H1 (cell line): ENCODE measurements at regions not wholly inside any gene's neighbourhood (a gene's known extent, or its start where the extent isn't known, plus 50 kb on each side); places are given as distances from the start of the nearest gene placed in this dataset.

Experiments used
- ATF3 ChIP-seq: IDR thresholded peaks from 2 replicates; pipeline ENCODE4 v1.6.1; 2011; ENCODE audit warnings: low read depth, mild to moderate bottlenecking, low read length; ENCODE audit not compliant: insufficient read depth
- BACH1 ChIP-seq: IDR thresholded peaks from 2 replicates; pipeline ENCODE4 v1.6.1; 2012; ENCODE audit warnings: low read length, improper control_type of control experiment
- CHD2 ChIP-seq: IDR thresholded peaks from 2 replicates; pipeline ENCODE4 v1.6.1; 2012; ENCODE audit warnings: low read length, improper control_type of control experiment
- EZH2 ChIP-seq: fragments of 200-600 bp; sonication (generic); IDR thresholded peaks from 2 replicates; pipeline ENCODE4 v1.7.1; 2012; ENCODE audit warnings: low read depth, mild to moderate bottlenecking, moderate library complexity, low read length, inconsistent platforms; ENCODE audit not compliant: severe bottlenecking
- FOSL1 ChIP-seq: IDR thresholded peaks from 2 replicates; pipeline ENCODE4 v1.6.1; 2011; ENCODE audit warnings: mild to moderate bottlenecking, low read depth, low read length, moderate library complexity; ENCODE audit not compliant: insufficient read depth
- GABPA ChIP-seq: IDR thresholded peaks from 2 replicates; pipeline ENCODE4 v1.6.1; 2011; ENCODE audit warnings: mild to moderate bottlenecking, low read length, moderate library complexity, borderline replicate concordance; ENCODE audit not compliant: insufficient read depth
- POLR2A ChIP-seq, 2 experiments: IDR thresholded peaks; 1 replicate in 1 of 2; 2 replicates in 1 of 2; pipeline ENCODE4 v1.6.1; 2011; ENCODE audit warnings: low read depth in 2 of 2, low read length in 2 of 2, mild to moderate bottlenecking in 2 of 2; ENCODE audit errors: control extremely low read depth in 1 of 2
- POLR2AphosphoS5 ChIP-seq: IDR thresholded peaks from 2 replicates; pipeline ENCODE4 v1.6.1; 2011; ENCODE audit warnings: low read depth, low read length
- RXRA ChIP-seq: IDR thresholded peaks from 2 replicates; pipeline ENCODE4 v1.6.1; 2011; ENCODE audit warnings: low read depth, mild to moderate bottlenecking, low read length, moderate library complexity; ENCODE audit not compliant: insufficient read depth
- TAF1 ChIP-seq: IDR thresholded peaks from 2 replicates; pipeline ENCODE4 v1.6.1; 2011; ENCODE audit warnings: mild to moderate bottlenecking, low read depth, low read length
- USF2 ChIP-seq: IDR thresholded peaks from 2 replicates; pipeline ENCODE4 v1.6.1; 2011; ENCODE audit warnings: low read length, improper control_type of control experiment
- YY1 ChIP-seq: IDR thresholded peaks from 2 replicates; pipeline ENCODE4 v1.6.1; 2011; ENCODE audit warnings: low read depth, mild to moderate bottlenecking, low read length
- TF ChIP-seq, protein P1 (sequence below), 3 experiments: IDR thresholded peaks; 1 replicate in 2 of 3; 2 replicates in 1 of 3; pipeline versions ENCODE4 v1.5.1 to v1.6.1; 2011; ENCODE audit warnings: low read length in 3 of 3, mild to moderate bottlenecking in 3 of 3, inconsistent platforms in 2 of 3, low read depth in 1 of 3, moderate library complexity in 1 of 3; ENCODE audit not compliant: insufficient read depth in 1 of 3; ENCODE audit errors: control extremely low read depth in 1 of 3

- no peak for TF ChIP-seq POLR2AphosphoS5
- no peak for TF ChIP-seq RXRA
- TF ChIP-seq POLR2A (IDR thresholded peaks at IDR 0.05; ENCODE audit: control extremely low read depth in 1 of 2, low read depth in 2 of 2, low read length in 2 of 2) = no peak
- TF ChIP-seq YY1 = no peak
- no peak for TF ChIP-seq ATF3
- TF ChIP-seq, protein P1, sequence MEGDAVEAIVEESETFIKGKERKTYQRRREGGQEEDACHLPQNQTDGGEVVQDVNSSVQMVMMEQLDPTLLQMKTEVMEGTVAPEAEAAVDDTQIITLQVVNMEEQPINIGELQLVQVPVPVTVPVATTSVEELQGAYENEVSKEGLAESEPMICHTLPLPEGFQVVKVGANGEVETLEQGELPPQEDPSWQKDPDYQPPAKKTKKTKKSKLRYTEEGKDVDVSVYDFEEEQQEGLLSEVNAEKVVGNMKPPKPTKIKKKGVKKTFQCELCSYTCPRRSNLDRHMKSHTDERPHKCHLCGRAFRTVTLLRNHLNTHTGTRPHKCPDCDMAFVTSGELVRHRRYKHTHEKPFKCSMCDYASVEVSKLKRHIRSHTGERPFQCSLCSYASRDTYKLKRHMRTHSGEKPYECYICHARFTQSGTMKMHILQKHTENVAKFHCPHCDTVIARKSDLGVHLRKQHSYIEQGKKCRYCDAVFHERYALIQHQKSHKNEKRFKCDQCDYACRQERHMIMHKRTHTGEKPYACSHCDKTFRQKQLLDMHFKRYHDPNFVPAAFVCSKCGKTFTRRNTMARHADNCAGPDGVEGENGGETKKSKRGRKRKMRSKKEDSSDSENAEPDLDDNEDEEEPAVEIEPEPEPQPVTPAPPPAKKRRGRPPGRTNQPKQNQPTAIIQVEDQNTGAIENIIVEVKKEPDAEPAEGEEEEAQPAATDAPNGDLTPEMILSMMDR (IDR thresholded peaks at IDR 0.05; ENCODE audit: control extremely low read depth in 1 of 3, insufficient read depth in 1 of 3, low read depth in 1 of 3, low read length in 3 of 3) = no peak
- TF ChIP-seq USF2 = no peak
- no peak for TF ChIP-seq CHD2
- no peak for TF ChIP-seq BACH1
- TF ChIP-seq EZH2 = no peak
- no peak for TF ChIP-seq GABPA
- TF ChIP-seq TAF1 = no peak
- no peak for TF ChIP-seq FOSL1
Observed at GRCh38 chr4:74663631-74664030, 130.7 kb downstream of the BTC start.
